GM23248 (cell line): ENCODE measurements at regions not wholly inside any gene's neighbourhood (a gene's known extent, or its start where the extent isn't known, plus 50 kb on each side); places are given as distances from the start of the nearest gene placed in this dataset.

Experiments
- DNase-seq: peaks from one replicate; pipeline ENCODE4 v3.0.0-alpha.2; 2015
- H2AFZ ChIP-seq: fragments of 200-600 bp; sonication (generic); 2 replicates; pipeline ENCODE4 v1.6.1; 2016; ENCODE audit warnings: antibody characterized with exemption
- H3F3A ChIP-seq: fragments of 200-600 bp; sonication (generic); 2 replicates; pipeline ENCODE4 v1.6.1; 2016; ENCODE audit warnings: mild to moderate bottlenecking, antibody characterized with exemption, mixed run types; ENCODE audit not compliant: insufficient read depth
- H3K27ac ChIP-seq: fragments of 200-600 bp; sonication (generic); 2 replicates; pipeline ENCODE4 v1.5.1; 2016; ENCODE audit warnings: mild to moderate bottlenecking
- H3K27me3 ChIP-seq: fragments of 200-600 bp; sonication (generic); replicated peaks from 2 replicates; pipeline ENCODE4 v1.6.1; 2016; ENCODE audit warnings: mild to moderate bottlenecking; ENCODE audit not compliant: insufficient read depth
- H3K36me3 ChIP-seq: fragments of 200-600 bp; sonication (generic); 2 replicates; pipeline ENCODE4 v1.6.1; 2016; ENCODE audit warnings: low read depth, mild to moderate bottlenecking
- H3K4me1 ChIP-seq: fragments of 200-600 bp; sonication (generic); 2 replicates; pipeline ENCODE4 v1.6.1; 2016; ENCODE audit warnings: mild to moderate bottlenecking; ENCODE audit not compliant: insufficient read depth
- H3K4me2 ChIP-seq: fragments of 200-600 bp; sonication (generic); one replicate; pipeline ENCODE4 v1.6.1; 2016; ENCODE audit warnings: mild to moderate bottlenecking; ENCODE audit not compliant: unreplicated experiment
- H3K4me3 ChIP-seq: fragments of 200-600 bp; sonication (generic); 2 replicates; pipeline ENCODE4 v1.5.1; 2016; ENCODE audit warnings: mild to moderate bottlenecking
- H3K79me2 ChIP-seq: fragments of 200-600 bp; sonication (generic); 2 replicates; pipeline ENCODE4 v1.6.1; 2016; ENCODE audit warnings: mild to moderate bottlenecking; ENCODE audit not compliant: insufficient read depth
- H3K9ac ChIP-seq: fragments of 200-600 bp; sonication (generic); 2 replicates; pipeline ENCODE4 v1.6.1; 2016; ENCODE audit warnings: mild to moderate bottlenecking
- H3K9me2 ChIP-seq: fragments of 200-600 bp; sonication (generic); 2 replicates; pipeline ENCODE4 v1.6.1; 2016; ENCODE audit warnings: mixed run types, mild to moderate bottlenecking, moderate library complexity; ENCODE audit not compliant: insufficient read depth
- H3K9me3 ChIP-seq: fragments of 200-600 bp; sonication (generic); one replicate; pipeline ENCODE4 v1.6.1; 2017; ENCODE audit warnings: low read depth
- H4K20me1 ChIP-seq: fragments of 200-600 bp; sonication (generic); 2 replicates; pipeline ENCODE4 v1.6.0; 2016; ENCODE audit not compliant: insufficient read depth
- EZH2 ChIP-seq: fragments of 200-600 bp; sonication (generic); IDR thresholded peaks from 2 replicates; pipeline ENCODE4 v1.6.1; 2018; ENCODE audit warnings: antibody characterized with exemption, mild to moderate bottlenecking; ENCODE audit not compliant: insufficient read depth, poor library complexity, severe bottlenecking
- EZH2phosphoT487 ChIP-seq: fragments of 200-600 bp; sonication (generic); IDR thresholded peaks from 2 replicates; pipeline ENCODE4 v1.6.1; 2018; ENCODE audit warnings: antibody characterized with exemption, moderate library complexity, mild to moderate bottlenecking, low read depth; ENCODE audit not compliant: insufficient read depth
- WGBS, 2 experiments: methylation state at CpG; one replicate each; pipeline ENCODE4 v1.1.6; 2015 to 2017; ENCODE audit warnings: low lambda C conversion rate in 2 of 2, low coverage in 1 of 2; ENCODE audit errors: missing lambda C conversion rate in 2 of 2; 5-methylcytosine and 5-hydroxymethylcytosine counted together
- in situ Hi-C: fragments of 300-500 bp; cut with MboI; formaldehyde crosslinking; loops from 2 replicates; pipeline ENCODE4 v1.15.0; 2020

DNA sequence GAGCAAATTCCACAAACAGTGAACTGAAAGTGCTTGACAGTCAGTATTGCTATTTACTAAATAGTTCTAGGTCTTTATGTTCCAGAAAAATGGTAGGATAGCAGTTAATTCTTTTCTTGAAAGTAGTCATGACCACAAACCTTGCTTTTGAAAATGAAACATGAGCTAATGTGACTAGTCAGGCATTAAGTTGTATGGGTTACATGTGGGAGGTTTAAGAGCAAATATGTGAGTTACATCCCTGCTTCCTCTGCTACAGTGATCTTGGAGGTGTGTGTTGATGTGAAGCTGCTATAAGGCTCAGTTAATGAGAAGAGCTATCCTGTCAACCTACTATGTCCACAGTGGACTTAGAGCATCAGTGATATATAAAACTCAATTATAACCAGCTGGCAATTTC lies 741.6 kb downstream of the FSCB start:
- H2AFZ ChIP-seq = no peak overlapping the region
- no peaks in the 10 kb centered on the region for H3K79me2 ChIP-seq
- TF ChIP-seq EZH2 = no peak
- no peak for TF ChIP-seq EZH2phosphoT487
- H3K27ac ChIP-seq = no peak overlapping the region
- H3K27me3 ChIP-seq = no peaks in the 10 kb centered on the region
- in situ Hi-C loops = no loop called here
- H3K4me2 ChIP-seq = no peak overlapping the region
- H3K9me3 ChIP-seq = no peaks in the 10 kb centered on the region
- no peaks in the 10 kb centered on the region for H3K9me2 ChIP-seq
- no peak overlapping the region for H3K9ac ChIP-seq
- no peaks in the 10 kb centered on the region for H3F3A ChIP-seq
- no peak for DNase-seq
- H3K4me3 ChIP-seq = no peak overlapping the region
- H4K20me1 ChIP-seq = no peaks in the 10 kb centered on the region
- H3K4me1 ChIP-seq = no peaks in the 10 kb centered on the region
- no peaks in the 10 kb centered on the region for H3K36me3 ChIP-seq

DNA sequence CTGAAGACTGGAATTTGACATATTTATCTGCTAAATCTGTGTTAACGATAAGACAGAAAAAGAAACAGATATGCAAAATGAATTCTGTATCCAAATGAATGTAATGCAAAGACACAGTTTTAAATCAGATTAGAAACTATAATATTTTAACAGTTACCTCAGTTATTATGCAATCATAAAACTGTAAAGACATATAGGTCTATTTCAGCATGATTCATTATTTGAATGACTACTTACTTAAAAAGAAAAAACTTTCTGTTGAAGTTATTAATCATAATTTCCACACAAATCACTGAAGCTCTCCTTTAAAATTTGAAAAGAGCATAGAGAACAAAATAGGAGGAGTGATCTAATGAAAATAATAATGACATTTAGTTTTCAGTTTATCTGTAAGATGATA lies 742.6 kb downstream of the FSCB start:
- H3K27me3 ChIP-seq = no peaks in the 10 kb centered on the region
- 63 to 69% methylated on average over 1 of the region's 1 CpG for WGBS, 2 experiments
- no peaks in the 10 kb centered on the region for H4K20me1 ChIP-seq
- H3K27ac ChIP-seq = no peak overlapping the region
- no peak overlapping the region for H3K9ac ChIP-seq
- H3K9me2 ChIP-seq = no peaks in the 10 kb centered on the region
- no peaks in the 10 kb centered on the region for H3K4me1 ChIP-seq
- H2AFZ ChIP-seq = no peak overlapping the region
- no peaks in the 10 kb centered on the region for H3K9me3 ChIP-seq
- H3K36me3 ChIP-seq = no peaks in the 10 kb centered on the region
- in situ Hi-C loops = no loop called here
- H3K4me3 ChIP-seq = no peak overlapping the region
- no peaks in the 10 kb centered on the region for H3F3A ChIP-seq
- H3K4me2 ChIP-seq = no peak overlapping the region
- H3K79me2 ChIP-seq = no peaks in the 10 kb centered on the region
- DNase-seq = no peak
- no peak for TF ChIP-seq EZH2
- TF ChIP-seq EZH2phosphoT487 = no peak

DNA sequence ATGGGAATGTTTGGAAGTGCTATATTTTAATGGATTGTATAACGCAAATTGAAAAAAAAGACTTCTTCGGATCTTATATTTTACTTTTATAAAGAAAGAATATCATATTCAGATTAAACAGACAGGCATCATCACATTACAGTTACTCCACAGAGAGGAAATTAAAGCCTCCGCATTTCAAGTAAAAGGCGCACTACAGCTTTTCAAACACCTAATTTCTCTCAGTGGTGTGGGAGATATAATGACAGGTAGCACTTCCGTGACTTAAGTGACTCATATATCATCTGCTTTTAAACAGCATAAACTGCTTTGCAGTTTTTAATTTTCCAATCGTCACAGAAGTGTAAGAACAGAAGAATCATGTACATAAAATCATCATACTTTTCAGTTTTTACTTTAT lies 751.4 kb downstream of the FSCB start:
- Histone ChIP-seq H3K27me3 (no peaks in the 10 kb centered on the region), H3K9me3 (no peaks in the 10 kb centered on the region), H3K27ac (no peak overlapping the region), H3K79me2 (no peaks in the 10 kb centered on the region), H3K4me1 (no peaks in the 10 kb centered on the region), H3K4me3 (no peak overlapping the region), H2AFZ (no peak overlapping the region), H3K4me2 (no peak overlapping the region), H4K20me1 (no peaks in the 10 kb centered on the region), H3K36me3 (no peaks in the 10 kb centered on the region), H3F3A (no peaks in the 10 kb centered on the region), H3K9me2 (no peaks in the 10 kb centered on the region), H3K9ac (no peak overlapping the region)
- in situ Hi-C loops = no loop called here
- TF ChIP-seq EZH2 (no peak), EZH2phosphoT487 (no peak)
- WGBS, 2 experiments = 34 to 43% methylated on average over 6 of the region's 6 CpGs
- no peak for DNase-seq

DNA sequence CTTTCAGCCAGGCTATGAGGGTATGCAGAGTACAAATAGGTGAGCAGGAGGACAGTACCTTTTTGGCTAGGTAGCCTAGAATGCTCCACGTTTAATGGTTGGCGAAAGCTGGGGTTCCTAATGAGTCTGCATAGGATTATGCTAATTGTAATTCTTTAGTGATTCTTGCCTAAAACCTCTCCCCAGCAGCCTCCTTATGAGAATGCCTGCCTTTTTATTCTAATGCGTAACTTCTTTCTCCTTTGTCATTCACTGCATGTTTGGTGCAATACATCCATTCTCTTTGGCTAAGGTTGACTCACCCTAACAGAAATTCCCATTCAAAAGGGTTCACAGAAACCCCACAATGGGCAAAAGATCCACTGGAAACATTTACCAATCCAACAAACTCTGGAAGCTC lies 752.2 kb downstream of the FSCB start:
- no peaks in the 10 kb centered on the region for H3K9me3 ChIP-seq
- no peak overlapping the region for H2AFZ ChIP-seq
- no peaks in the 10 kb centered on the region for H4K20me1 ChIP-seq
- no peak for DNase-seq
- no peaks in the 10 kb centered on the region for H3F3A ChIP-seq
- no peak overlapping the region for H3K9ac ChIP-seq
- TF ChIP-seq EZH2phosphoT487 = no peak
- TF ChIP-seq EZH2 = no peak
- H3K36me3 ChIP-seq = no peaks in the 10 kb centered on the region
- WGBS, 2 experiments = 40 to 51% methylated on average over 3 of the region's 3 CpGs
- no peaks in the 10 kb centered on the region for H3K9me2 ChIP-seq
- no peaks in the 10 kb centered on the region for H3K4me1 ChIP-seq
- no peak overlapping the region for H3K4me3 ChIP-seq
- no peaks in the 10 kb centered on the region for H3K27me3 ChIP-seq
- no peak overlapping the region for H3K4me2 ChIP-seq
- H3K27ac ChIP-seq = no peak overlapping the region
- in situ Hi-C loops = no loop called here
- no peaks in the 10 kb centered on the region for H3K79me2 ChIP-seq

DNA sequence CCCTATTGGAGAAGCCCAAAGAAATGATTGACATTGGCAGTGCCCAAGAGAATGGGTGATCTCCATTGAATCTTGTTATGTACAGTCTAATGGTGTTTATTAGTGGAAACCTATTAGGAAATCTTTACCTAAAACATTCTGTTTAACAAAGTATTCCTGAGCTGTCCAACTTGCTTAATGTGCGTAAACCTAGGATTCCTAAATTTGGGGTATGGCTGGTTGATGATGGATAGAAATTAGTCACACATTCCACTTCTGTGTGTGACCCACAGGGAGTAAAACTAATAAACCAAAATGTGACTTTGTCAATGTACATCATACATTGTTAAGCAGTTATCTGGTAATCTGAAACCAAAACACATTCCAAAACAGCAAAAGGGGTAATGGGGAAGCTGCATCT lies 761.3 kb downstream of the FSCB start:
- no peaks in the 10 kb centered on the region for H4K20me1 ChIP-seq
- DNase-seq = no peak
- no peaks in the 10 kb centered on the region for H3K9me3 ChIP-seq
- 48 to 63% methylated on average over 1 of the region's 1 CpG for WGBS, 2 experiments
- H3K9ac ChIP-seq = no peak overlapping the region
- H3K79me2 ChIP-seq = no peaks in the 10 kb centered on the region
- no peaks in the 10 kb centered on the region for H3K4me1 ChIP-seq
- H3K27ac ChIP-seq = no peak overlapping the region
- in situ Hi-C loops = no loop called here
- no peaks in the 10 kb centered on the region for H3F3A ChIP-seq
- TF ChIP-seq EZH2 (no peak), EZH2phosphoT487 (no peak)
- no peak overlapping the region for H3K4me3 ChIP-seq
- H3K4me2 ChIP-seq = no peak overlapping the region
- H3K27me3 ChIP-seq = no peaks in the 10 kb centered on the region
- no peaks in the 10 kb centered on the region for H3K9me2 ChIP-seq
- no peak overlapping the region for H2AFZ ChIP-seq
- H3K36me3 ChIP-seq = no peaks in the 10 kb centered on the region
